Stomach (tissue), 8 donors: ENCODE measurements at regions not wholly inside any gene's neighbourhood (a gene's known extent, or its start where the extent isn't known, plus 50 kb on each side); places are given as distances from the start of the nearest gene placed in this dataset.
A peak's percentile ranks its signal among the peaks of the same experiment; 100 is the strongest.

Experiments
- DNase-seq, 2 donors: peaks; one replicate each; pipeline versions ENCODE4 v3.0.0 to v3.0.0-alpha.2; 2013 to 2019
- H3K27ac ChIP-seq, 5 donors: fragments of 200-600 bp in 4 of 5; sonication (generic) in 4 of 5; one replicate each; pipeline ENCODE4 v1.5.1; 2013 to 2019; ENCODE audit warnings: mild to moderate bottlenecking in 1 of 5, moderate library complexity in 1 of 5
- H3K27me3 ChIP-seq, 3 donors: fragments of 200-600 bp; sonication (generic); one replicate each; pipeline ENCODE4 v1.5.1; 2017 to 2019; ENCODE audit warnings: mixed run types in 1 of 3
- H3K36me3 ChIP-seq, 4 donors: fragments of 200-600 bp; sonication (generic); 1 replicate in 3 of 4; 2 replicates in 1 of 4; pipeline ENCODE4 v1.5.1; 2016 to 2019
- H3K4me1 ChIP-seq, 4 donors: fragments of 200-600 bp; sonication (generic); one replicate each; pipeline ENCODE4 v1.5.1; 2016 to 2019
- H3K4me3 ChIP-seq, 4 donors: fragments of 200-600 bp; sonication (generic) in 3 of 4; one replicate each; pipeline ENCODE4 v1.5.1; 2016 to 2019; ENCODE audit warnings: mild to moderate bottlenecking in 1 of 4
- H3K9me3 ChIP-seq, 4 donors: fragments of 200-600 bp; sonication (generic); one replicate each; pipeline ENCODE4 v1.5.1; 2016 to 2019
- EP300 ChIP-seq: sonication (generic); formaldehyde crosslinking; IDR thresholded peaks from one replicate; pipeline ENCODE4 v1.6.1; 2017; ENCODE audit warnings: antibody characterized with exemption
- POLR2A ChIP-seq, 4 donors: fragments of 450-650 bp; IDR thresholded peaks; one replicate each; pipeline ENCODE4 v1.6.1; 2016; ENCODE audit warnings: antibody characterized with exemption in 4 of 4, control low read depth in 2 of 4, mild to moderate bottlenecking in 1 of 4, moderate library complexity in 1 of 4
- POLR2AphosphoS5 ChIP-seq, 3 donors: sonication (generic); formaldehyde crosslinking; IDR thresholded peaks; one replicate each; pipeline ENCODE4 v1.6.1; 2016; ENCODE audit warnings: antibody characterized with exemption in 3 of 3
- WGBS, 5 donors: extraction: QIAGEN DNeasy Blood & Tissue Kit in 3 of 5; methylation state at CpG; one replicate each; pipeline versions ENCODE4 v1.1.5 to v1.1.7; 2013 to 2018; 5-methylcytosine and 5-hydroxymethylcytosine counted together
- intact Hi-C: fragments of 100-400 bp; cut with DNase I; formaldehyde crosslinking; loops from one replicate; pipeline ENCODE4 v1.15.1; 2023; ENCODE audit warnings: low total_unique reads
- TF ChIP-seq, protein P1 (sequence below), 7 experiments: fragments of 450-650 bp in 4 of 7; fragments of 200-600 bp in 3 of 7; sonication (generic) in 3 of 7; IDR thresholded peaks; one replicate each; pipeline ENCODE4 v1.5.1; 2016 to 2019; ENCODE audit warnings: antibody characterized with exemption in 7 of 7, control low read depth in 2 of 7, mild to moderate bottlenecking in 1 of 7
- donor health status: healthy with polysubstance abuse.
- donor health status: Bipolar disorder and iron deficiency.
- donor health status: healthy.

DNA sequence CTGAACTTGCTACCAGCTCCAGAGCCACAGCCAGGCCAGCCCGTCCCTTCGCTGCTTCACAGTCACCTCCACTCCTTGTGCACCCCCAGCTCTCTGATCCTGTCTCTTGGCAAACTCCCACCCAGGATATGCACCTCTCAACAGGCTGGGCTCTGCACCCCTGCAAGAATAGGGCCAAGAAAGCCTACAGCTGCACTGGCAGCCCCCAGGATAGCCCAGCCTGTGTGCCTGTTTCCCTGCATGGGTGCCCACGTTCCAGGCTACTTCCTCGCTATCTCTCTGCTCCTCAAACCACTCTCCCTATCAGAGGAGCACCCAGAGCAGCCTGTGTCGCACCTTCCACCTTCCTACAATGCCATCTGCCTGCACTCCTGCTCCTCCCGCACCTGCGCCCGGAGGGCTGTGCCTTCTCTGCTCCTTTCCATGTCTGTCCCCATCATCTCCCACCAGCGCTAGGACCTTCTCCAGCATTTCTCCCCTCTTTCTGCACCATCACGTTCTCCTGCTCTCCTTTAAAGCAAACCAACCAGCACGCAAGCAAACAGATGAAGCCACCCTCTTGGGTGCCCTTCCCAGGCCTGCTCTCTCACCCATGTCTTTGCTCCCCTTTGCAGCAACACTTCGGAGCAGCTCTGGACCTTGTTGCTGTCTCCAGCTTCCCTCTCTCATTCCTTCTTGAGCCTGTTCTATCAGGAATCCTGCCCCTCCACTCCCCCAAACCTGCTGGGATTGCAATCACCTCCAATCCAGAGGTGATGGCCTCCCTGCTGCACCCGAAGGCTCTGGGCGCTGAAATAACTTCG, 313.2 kb upstream of the HS6ST1 start:
- H3K4me3 ChIP-seq: no peak overlapping the region
- WGBS, 5 donors: 84 to 91% (median 87%) methylated on average over 13 to 15 of the region's 15 CpGs

DNA sequence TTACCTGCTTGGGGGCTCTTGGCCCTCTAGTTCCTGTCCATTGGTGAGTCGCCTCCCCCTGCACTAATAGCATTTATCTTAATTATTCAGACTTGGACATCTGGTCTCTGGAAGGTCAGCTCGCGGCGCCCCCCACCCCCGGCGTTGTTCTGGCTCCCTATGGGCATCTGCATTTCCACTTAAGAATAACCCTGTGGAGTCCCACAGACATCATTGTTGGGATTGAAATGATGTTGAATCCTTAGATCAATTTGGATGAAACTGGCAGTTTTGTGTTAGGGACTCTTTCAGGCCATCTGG, 313.8 kb upstream of the HS6ST1 start:
- no peak for TF ChIP-seq POLR2A (IDR thresholded peaks at IDR 0.05)
- TF ChIP-seq EP300: no peak
- no peak for TF ChIP-seq POLR2AphosphoS5 (IDR thresholded peaks at IDR 0.05)
- TF ChIP-seq, protein P1, sequence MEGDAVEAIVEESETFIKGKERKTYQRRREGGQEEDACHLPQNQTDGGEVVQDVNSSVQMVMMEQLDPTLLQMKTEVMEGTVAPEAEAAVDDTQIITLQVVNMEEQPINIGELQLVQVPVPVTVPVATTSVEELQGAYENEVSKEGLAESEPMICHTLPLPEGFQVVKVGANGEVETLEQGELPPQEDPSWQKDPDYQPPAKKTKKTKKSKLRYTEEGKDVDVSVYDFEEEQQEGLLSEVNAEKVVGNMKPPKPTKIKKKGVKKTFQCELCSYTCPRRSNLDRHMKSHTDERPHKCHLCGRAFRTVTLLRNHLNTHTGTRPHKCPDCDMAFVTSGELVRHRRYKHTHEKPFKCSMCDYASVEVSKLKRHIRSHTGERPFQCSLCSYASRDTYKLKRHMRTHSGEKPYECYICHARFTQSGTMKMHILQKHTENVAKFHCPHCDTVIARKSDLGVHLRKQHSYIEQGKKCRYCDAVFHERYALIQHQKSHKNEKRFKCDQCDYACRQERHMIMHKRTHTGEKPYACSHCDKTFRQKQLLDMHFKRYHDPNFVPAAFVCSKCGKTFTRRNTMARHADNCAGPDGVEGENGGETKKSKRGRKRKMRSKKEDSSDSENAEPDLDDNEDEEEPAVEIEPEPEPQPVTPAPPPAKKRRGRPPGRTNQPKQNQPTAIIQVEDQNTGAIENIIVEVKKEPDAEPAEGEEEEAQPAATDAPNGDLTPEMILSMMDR (IDR thresholded peaks at IDR 0.05): no peak
- no peak for DNase-seq
- Histone ChIP-seq H3K4me3 (no peak overlapping the region), H3K36me3 (no peaks in the 10 kb centered on the region), H3K4me1 (no peaks in the 10 kb centered on the region), H3K27me3 (no peaks in the 10 kb centered on the region), H3K27ac (no peak overlapping the region), H3K9me3 (no peaks in the 10 kb centered on the region)
- WGBS, 5 donors: 76 to 85% (median 82%) methylated on average over 6 of the region's 6 CpGs
- intact Hi-C loops: no loop called here

More for the DNA sequence above, 313.2 kb upstream of the HS6ST1 start:
- H3K4me1 ChIP-seq: no peaks in the 10 kb centered on the region
- no peak for TF ChIP-seq EP300
- no peak for TF ChIP-seq POLR2A (IDR thresholded peaks at IDR 0.05)
- TF ChIP-seq, protein P1 (IDR thresholded peaks at IDR 0.05): no peak
- no peak for TF ChIP-seq POLR2AphosphoS5 (IDR thresholded peaks at IDR 0.05)
- peak in 1 of 2 donors; percentile 18 for DNase-seq
- H3K9me3 ChIP-seq: no peaks in the 10 kb centered on the region
- H3K36me3 ChIP-seq: no peaks in the 10 kb centered on the region
- H3K27me3 ChIP-seq: no peaks in the 10 kb centered on the region
- intact Hi-C loops: no loop called here
- no peak overlapping the region for H3K27ac ChIP-seq

DNA sequence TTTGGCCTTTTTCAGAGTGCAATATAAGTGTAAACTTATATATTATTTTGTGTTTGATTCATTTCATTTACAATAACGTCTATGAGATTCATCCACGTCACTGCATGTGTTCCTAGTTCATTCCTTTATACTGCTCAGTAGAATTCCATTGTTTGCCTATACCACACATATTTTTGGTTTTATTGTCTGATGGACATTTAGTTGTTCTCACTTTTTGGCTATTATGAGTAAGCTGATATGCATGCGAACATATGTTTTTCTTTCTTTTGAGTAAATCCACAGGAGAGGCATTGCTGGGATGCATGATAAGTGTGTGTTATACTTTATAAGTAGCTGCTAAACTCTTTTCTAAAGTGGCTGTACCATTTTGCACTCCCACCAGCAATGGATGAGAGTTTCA, 314.8 kb upstream of the HS6ST1 start:
- no peak for DNase-seq
- Histone ChIP-seq H3K4me3 (no peak overlapping the region), H3K27me3 (no peaks in the 10 kb centered on the region), H3K36me3 (no peaks in the 10 kb centered on the region), H3K4me1 (no peaks in the 10 kb centered on the region), H3K9me3 (no peaks in the 10 kb centered on the region), H3K27ac (no peak overlapping the region)
- TF ChIP-seq, protein P1 (IDR thresholded peaks at IDR 0.05): no peak
- no peak for TF ChIP-seq EP300
- intact Hi-C loops: no loop called here
- WGBS, 5 donors: 77 to 85% (median 79%) methylated on average over 3 of the region's 3 CpGs

DNA sequence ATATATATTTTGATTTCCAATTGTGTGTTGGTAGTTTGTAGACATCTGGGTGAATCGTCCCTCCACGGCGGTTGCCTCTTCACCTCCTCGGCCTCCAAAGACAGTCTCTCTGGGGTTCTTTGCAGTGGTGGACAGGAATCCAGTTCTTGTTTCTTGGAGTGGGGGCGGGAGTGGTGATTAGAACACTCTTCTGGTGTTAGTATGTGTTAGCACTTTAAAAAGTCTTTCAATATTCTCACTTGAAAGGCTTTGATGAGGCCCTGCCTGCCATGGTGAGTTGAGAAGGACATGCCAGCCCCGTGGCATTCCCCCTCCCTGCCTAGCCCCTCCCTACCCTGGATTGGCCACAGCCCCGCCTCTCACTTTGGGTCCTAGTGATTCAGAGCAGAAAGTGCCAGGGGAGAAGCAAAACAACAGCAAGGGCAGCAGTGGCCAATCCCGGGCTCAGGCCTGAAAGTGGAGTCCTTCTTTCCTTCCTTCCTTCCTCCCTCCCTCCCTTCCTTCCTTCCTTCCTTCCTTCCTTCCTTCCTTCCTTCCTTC, 316.8 kb upstream of the HS6ST1 start:
- TF ChIP-seq, protein P1 (IDR thresholded peaks at IDR 0.05): no peak
- TF ChIP-seq POLR2A (IDR thresholded peaks at IDR 0.05): no peak
- no peak for TF ChIP-seq POLR2AphosphoS5 (IDR thresholded peaks at IDR 0.05)
- no peak for TF ChIP-seq EP300
- H3K4me3 ChIP-seq: no peak overlapping the region
- no peaks in the 10 kb centered on the region for H3K36me3 ChIP-seq
- intact Hi-C loops: no loop called here
- no peaks in the 10 kb centered on the region for H3K4me1 ChIP-seq
- no peaks in the 10 kb centered on the region for H3K27me3 ChIP-seq
- H3K27ac ChIP-seq: no peak overlapping the region
- 73 to 81% (median 78%) methylated on average over 8 of the region's 8 CpGs for WGBS, 5 donors
- peak in 1 of 2 donors; percentile 10 for DNase-seq
- no peaks in the 10 kb centered on the region for H3K9me3 ChIP-seq
